HFFc6 (cell line): ENCODE measurements at regions not wholly inside any gene's neighbourhood (a gene's known extent, or its start where the extent isn't known, plus 50 kb on each side); places are given as distances from the start of the nearest gene placed in this dataset.
"Not testable (repeated sequence)": the region's sequence is repeated elsewhere in the genome, so short reads cannot be mapped to it uniquely, and the experiment has no call there.

Experiments used
- DNase-seq: peaks from one replicate; pipeline ENCODE4 v3.0.0-alpha.2; 2018
- H3K27ac Mint-ChIP-seq: 2 replicates; pipeline ENCODE4 v1.8.0; 2020; ENCODE audit warnings: mild to moderate bottlenecking, mixed read lengths
- H3K27me3 Mint-ChIP-seq: 2 replicates; pipeline ENCODE4 v1.8.0; 2021; ENCODE audit warnings: mild to moderate bottlenecking, moderate library complexity, mixed read lengths; ENCODE audit not compliant: insufficient read depth
- H3K36me3 Mint-ChIP-seq: 2 replicates; pipeline ENCODE4 v1.8.0; 2021; ENCODE audit warnings: low read depth, mixed read lengths
- H3K4me1 Mint-ChIP-seq: 2 replicates; pipeline ENCODE4 v1.8.0; 2020; ENCODE audit warnings: low read depth, mixed read lengths
- H3K4me3 Mint-ChIP-seq: 2 replicates; pipeline ENCODE4 v1.8.0; 2020; ENCODE audit warnings: mild to moderate bottlenecking, moderate library complexity, mixed read lengths
- H3K9me3 Mint-ChIP-seq: 2 replicates; pipeline ENCODE4 v1.8.0; 2020; ENCODE audit warnings: mild to moderate bottlenecking, mixed read lengths
- CTCF ChIP-seq: fragments of 200-600 bp; sonication (generic); IDR thresholded peaks from 2 replicates; pipeline ENCODE4 v1.5.0; 2021; ENCODE audit warnings: antibody characterized with exemption, mild to moderate bottlenecking

GRCh38 chr4:158099686-158100085, 73.1 kb downstream of the GASK1B start:
- H3K4me3 Mint-ChIP-seq: no peak overlapping the region
- H3K9me3 Mint-ChIP-seq: no peaks in the 10 kb centered on the region
- no peak for DNase-seq
- H3K4me1 Mint-ChIP-seq: peaks cover 9% of the 10 kb centered on the region
- H3K27ac Mint-ChIP-seq: no peak overlapping the region
- no peaks in the 10 kb centered on the region for H3K36me3 Mint-ChIP-seq
- no peaks in the 10 kb centered on the region; the same call in none of the 2 replicates for H3K27me3 Mint-ChIP-seq
- TF ChIP-seq CTCF: no peak

GRCh38 chr4:158098802-158099201, 74.0 kb downstream of the GASK1B start:
- no peak overlapping the region for H3K27ac Mint-ChIP-seq
- H3K4me1 Mint-ChIP-seq: peaks cover 17% of the 10 kb centered on the region
- TF ChIP-seq CTCF: no peak
- H3K27me3 Mint-ChIP-seq: no peaks in the 10 kb centered on the region; the same call in none of the 2 replicates
- H3K9me3 Mint-ChIP-seq: no peaks in the 10 kb centered on the region
- no peaks in the 10 kb centered on the region for H3K36me3 Mint-ChIP-seq
- H3K4me3 Mint-ChIP-seq: no peak overlapping the region
- no peak for DNase-seq

DNA sequence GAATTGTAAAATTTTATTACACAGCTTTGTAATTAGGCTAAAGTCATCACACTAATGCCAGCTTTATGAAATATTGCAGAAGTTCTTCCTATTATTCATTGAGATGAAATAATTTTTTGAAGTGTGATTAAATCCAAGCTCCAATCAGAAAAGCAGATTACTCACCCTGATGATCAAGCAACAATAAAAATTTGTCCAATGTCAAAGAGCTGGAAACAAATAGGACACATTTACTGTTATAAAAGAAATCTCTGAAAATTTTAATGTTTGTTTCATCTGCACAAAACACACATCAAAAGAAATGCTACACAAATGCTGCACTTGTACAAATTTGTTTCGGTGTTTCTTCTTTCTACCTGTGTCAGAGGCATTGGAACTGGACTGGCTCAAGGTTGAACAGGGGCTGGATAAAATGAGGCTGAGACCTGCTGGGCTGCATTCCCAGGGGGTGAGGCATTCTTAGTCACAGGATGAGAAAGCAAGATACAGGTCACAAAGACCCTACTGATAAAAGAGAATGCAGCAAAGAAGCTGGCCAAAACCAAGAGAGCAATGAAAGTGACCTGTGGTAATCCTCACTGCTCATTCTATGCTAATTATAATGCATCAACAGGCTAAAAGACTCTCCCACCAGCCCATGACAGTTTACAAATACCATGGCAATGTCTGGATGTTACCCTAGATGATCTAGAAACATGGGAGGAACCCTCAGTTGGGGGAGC, 78.3 kb downstream of the GASK1B start:
- no peaks in the 10 kb centered on the region for H3K9me3 Mint-ChIP-seq
- H3K4me3 Mint-ChIP-seq: no peak overlapping the region
- no peaks in the 10 kb centered on the region for H3K36me3 Mint-ChIP-seq
- peaks cover 18% of the 10 kb centered on the region for H3K4me1 Mint-ChIP-seq
- peak; percentile 23 for DNase-seq
- no peaks in the 10 kb centered on the region; the same call in none of the 2 replicates for H3K27me3 Mint-ChIP-seq
- peak overlapping the region; percentile 55; the same call in 1 of the 2 replicates for H3K27ac Mint-ChIP-seq
- no peak for TF ChIP-seq CTCF

- Mint-ChIP-seq H3K4me1 (peaks cover 16% of the 10 kb centered on the region), H3K9me3 (no peaks in the 10 kb centered on the region), H3K4me3 (peak overlapping the region; percentile 15; the same call in 1 of the 2 replicates), H3K27me3 (no peaks in the 10 kb centered on the region; the same call in 1 of the 2 replicates), H3K27ac (no peak overlapping the region), H3K36me3 (no peaks in the 10 kb centered on the region)
- TF ChIP-seq CTCF: no peak
- DNase-seq: no peak
These were observed 82.5 kb downstream of the GASK1B start for GRCh38 chr4:158090323-158090722.

GRCh38 chr4:158089897-158090296, 82.9 kb downstream of the GASK1B start:
- H3K27me3 Mint-ChIP-seq, DNase-seq, H3K27ac Mint-ChIP-seq, H3K9me3 Mint-ChIP-seq, H3K36me3 Mint-ChIP-seq: not testable (repeated sequence)
- H3K4me1 Mint-ChIP-seq: peaks cover 12% of the 10 kb centered on the region
- peak overlapping the region; percentile 15; the same call in 1 of the 2 replicates for H3K4me3 Mint-ChIP-seq

GRCh38 chr4:158080354-158080753, 92.5 kb downstream of the GASK1B start:
- Mint-ChIP-seq H3K27ac (no peak overlapping the region), H3K27me3 (peaks cover 5% of the 10 kb centered on the region), H3K4me1 (no peaks in the 10 kb centered on the region; the same call in 1 of the 2 replicates), H3K36me3 (no peaks in the 10 kb centered on the region), H3K9me3 (no peaks in the 10 kb centered on the region), H3K4me3 (no peak overlapping the region)
- no peak for TF ChIP-seq CTCF
- no peak for DNase-seq
